DND-41 (cell line): ENCODE measurements at regions not wholly inside any gene's neighbourhood (a gene's known extent, or its start where the extent isn't known, plus 50 kb on each side); places are given as distances from the start of the nearest gene placed in this dataset.

Experiments
- EZH2 ChIP-seq: IDR thresholded peaks from 3 replicates; pipeline ENCODE4 v1.6.1; 2012; ENCODE audit warnings: borderline replicate concordance, low read depth, mild to moderate bottlenecking, moderate library complexity, low read length, inconsistent platforms; ENCODE audit not compliant: severe bottlenecking
- TF ChIP-seq, protein P1 (sequence below): IDR thresholded peaks from 2 replicates; pipeline ENCODE4 v1.5.1; 2012; ENCODE audit warnings: borderline replicate concordance, low read length, moderate library complexity, mild to moderate bottlenecking; ENCODE audit not compliant: poor library complexity, severe bottlenecking; ENCODE audit errors: extremely low read depth

DNA sequence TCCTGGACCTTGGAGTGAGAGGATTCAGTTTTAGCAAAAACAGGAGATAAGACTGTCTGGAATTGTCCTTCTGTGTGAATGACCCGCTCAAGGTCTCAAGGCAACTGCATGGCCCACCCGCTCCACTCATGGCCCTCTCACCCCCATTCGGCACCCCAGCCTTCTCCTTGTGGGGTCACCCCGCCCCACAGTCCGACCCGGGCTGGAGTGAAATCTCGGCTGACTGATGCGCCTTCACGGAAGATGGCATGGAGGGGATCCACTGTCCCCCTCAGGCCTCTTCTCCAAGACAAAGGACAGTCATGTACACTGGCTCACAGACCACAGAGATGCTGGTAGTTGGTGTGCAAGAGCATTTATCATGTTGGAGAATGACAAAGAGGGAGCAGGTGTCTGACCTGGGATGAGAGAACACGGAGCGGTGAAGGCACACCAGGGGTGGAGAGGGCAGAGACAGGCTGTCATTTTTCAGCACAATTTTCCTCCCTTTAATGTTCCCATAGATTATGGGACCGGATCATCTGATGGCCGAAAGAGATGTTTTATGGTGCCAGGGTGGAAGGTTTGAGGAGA, 391.9 kb upstream of the TNRC6C start:
- TF ChIP-seq, protein P1, sequence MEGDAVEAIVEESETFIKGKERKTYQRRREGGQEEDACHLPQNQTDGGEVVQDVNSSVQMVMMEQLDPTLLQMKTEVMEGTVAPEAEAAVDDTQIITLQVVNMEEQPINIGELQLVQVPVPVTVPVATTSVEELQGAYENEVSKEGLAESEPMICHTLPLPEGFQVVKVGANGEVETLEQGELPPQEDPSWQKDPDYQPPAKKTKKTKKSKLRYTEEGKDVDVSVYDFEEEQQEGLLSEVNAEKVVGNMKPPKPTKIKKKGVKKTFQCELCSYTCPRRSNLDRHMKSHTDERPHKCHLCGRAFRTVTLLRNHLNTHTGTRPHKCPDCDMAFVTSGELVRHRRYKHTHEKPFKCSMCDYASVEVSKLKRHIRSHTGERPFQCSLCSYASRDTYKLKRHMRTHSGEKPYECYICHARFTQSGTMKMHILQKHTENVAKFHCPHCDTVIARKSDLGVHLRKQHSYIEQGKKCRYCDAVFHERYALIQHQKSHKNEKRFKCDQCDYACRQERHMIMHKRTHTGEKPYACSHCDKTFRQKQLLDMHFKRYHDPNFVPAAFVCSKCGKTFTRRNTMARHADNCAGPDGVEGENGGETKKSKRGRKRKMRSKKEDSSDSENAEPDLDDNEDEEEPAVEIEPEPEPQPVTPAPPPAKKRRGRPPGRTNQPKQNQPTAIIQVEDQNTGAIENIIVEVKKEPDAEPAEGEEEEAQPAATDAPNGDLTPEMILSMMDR: no peak
- TF ChIP-seq EZH2: no peak
